NCI-H1092 treated with DMSO at 0.1 percent for 48 hours (cell line): ENCODE measurements at regions not wholly inside any gene's neighbourhood (a gene's known extent, or its start where the extent isn't known, plus 50 kb on each side); places are given as distances from the start of the nearest gene placed in this dataset.
"Not testable (repeated sequence)": the region's sequence is repeated elsewhere in the genome, so short reads cannot be mapped to it uniquely, and the experiment has no call there.

Experiments used
- DNase-seq: peaks from one replicate; lab custom pipeline; 2025; lab: John Stamatoyannopoulos, UW

- no peak for DNase-seq
Measured at GRCh38 chrX:112577146-112577545, 102.6 kb downstream of the LHFPL1 start.

- DNase-seq = no peak
Measured at GRCh38 chrX:112571388-112571787, 108.3 kb downstream of the LHFPL1 start.

- no peak for DNase-seq
Measured at GRCh38 chrX:112555831-112556230, 123.9 kb downstream of the LHFPL1 start.

GRCh38 chrX:112545051-112545450, 134.7 kb downstream of the LHFPL1 start:
- no peak for DNase-seq

- no peak for DNase-seq
Measured at GRCh38 chrX:112536544-112536943, 143.2 kb downstream of the LHFPL1 start.

GRCh38 chrX:112527903-112528302, 151.8 kb downstream of the LHFPL1 start:
- DNase-seq = no peak

- DNase-seq = no peak
Measured at GRCh38 chrX:112521676-112522075, 158.1 kb downstream of the LHFPL1 start.

GRCh38 chrX:112520124-112520523, 159.6 kb downstream of the LHFPL1 start:
- no peak for DNase-seq

- no peak for DNase-seq
Measured at GRCh38 chrX:112513154-112513553, 166.6 kb downstream of the LHFPL1 start.

- no peak for DNase-seq
Measured at GRCh38 chrX:112512509-112512908, 167.2 kb downstream of the LHFPL1 start.

- no peak for DNase-seq
Measured at GRCh38 chrX:112510629-112511028, 169.1 kb downstream of the LHFPL1 start.

- DNase-seq = no peak
Measured at GRCh38 chrX:112477653-112478052, 202.1 kb downstream of the LHFPL1 start.

GRCh38 chrX:112473654-112474053, 206.1 kb downstream of the LHFPL1 start:
- no peak for DNase-seq

GRCh38 chrX:112470551-112470950, 209.2 kb downstream of the LHFPL1 start:
- DNase-seq = no peak

- DNase-seq = not testable (repeated sequence)
Measured at GRCh38 chrX:112461949-112462450, 217.7 kb downstream of the LHFPL1 start.

GRCh38 chrX:112457788-112458187, 221.9 kb downstream of the LHFPL1 start:
- DNase-seq = no peak

GRCh38 chrX:112450810-112451209, 228.9 kb downstream of the LHFPL1 start:
- DNase-seq = no peak

- no peak for DNase-seq
Measured at GRCh38 chrX:112440277-112440676, 239.5 kb downstream of the LHFPL1 start.

GRCh38 chrX:112424166-112424565, 255.6 kb downstream of the LHFPL1 start:
- DNase-seq = no peak

GRCh38 chrX:112391313-112391712, 288.4 kb downstream of the LHFPL1 start:
- no peak for DNase-seq

GRCh38 chrX:112381649-112382298, 298.0 kb downstream of the LHFPL1 start:
- not testable (repeated sequence) for DNase-seq

- no peak for DNase-seq
Measured at GRCh38 chrX:112380541-112381278, 298.1 kb upstream of the TRPC5 start.

- no peak for DNase-seq
Measured at GRCh38 chrX:112377481-112377880, 294.9 kb upstream of the TRPC5 start.
